ENCODE measurements at regions not wholly inside any gene's neighbourhood (a gene's known extent, or its start where the extent isn't known, plus 50 kb on each side); places are given as distances from the start of the nearest gene placed in this dataset.

DNA sequence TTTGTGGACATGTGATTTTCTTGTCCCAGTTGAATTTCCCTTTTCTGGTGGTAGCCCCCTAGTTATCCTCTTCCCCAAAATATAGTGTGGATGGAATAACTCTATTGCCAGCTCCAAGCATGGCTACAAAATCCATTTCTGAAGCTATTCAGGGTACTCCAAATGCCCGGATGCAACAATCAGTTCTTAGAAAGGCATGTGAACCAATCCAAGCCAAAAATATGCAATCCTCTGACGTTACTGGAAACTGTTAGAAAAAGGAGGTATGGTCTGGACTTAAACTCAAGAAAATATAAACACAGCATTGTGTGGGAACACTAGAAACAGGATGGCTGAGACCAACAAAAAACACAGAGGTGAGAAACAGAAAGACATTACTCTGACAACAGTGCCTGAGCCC lies 347.0 kb downstream of the GPAM start:
- no peak for DNase-seq

DNA sequence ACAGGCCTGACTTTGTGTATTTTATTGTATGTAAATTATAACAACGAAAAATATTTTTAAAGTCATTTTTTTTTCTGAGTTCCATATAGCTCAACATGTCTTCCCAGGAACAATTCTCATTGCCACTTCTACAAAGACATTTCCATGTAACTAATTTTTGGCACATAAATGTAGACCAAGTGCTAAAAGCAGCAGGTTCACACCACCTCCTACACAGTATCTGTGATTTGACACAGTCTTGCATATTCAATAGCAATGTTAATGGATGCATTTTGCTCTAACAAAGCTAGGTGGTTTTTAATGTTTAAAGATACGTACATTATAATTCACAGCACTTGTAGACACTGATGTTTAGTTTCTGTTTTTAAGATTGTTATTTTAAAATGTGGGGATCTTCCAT lies 346.5 kb downstream of the GPAM start:
- DNase-seq: no peak

DNA sequence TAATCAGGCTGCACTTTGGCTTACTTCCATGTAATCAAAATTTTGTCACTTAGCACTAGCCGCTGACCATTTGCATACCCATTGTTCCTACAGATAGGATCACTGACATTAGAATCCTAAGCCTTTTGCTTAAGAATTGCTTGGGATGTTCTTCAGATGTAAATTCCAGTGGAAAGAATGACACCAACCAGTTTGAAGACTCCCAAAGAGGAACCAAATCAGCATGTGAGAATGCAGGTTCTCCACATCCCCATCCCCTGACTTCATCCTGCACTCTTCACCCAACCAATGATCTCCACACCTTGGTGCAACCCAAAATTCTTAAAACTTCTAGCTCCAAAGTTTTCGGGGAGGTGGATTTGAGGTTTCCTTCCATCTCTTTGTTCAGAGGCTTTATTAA lies 345.6 kb downstream of the GPAM start:
- DNase-seq: no peak

DNA sequence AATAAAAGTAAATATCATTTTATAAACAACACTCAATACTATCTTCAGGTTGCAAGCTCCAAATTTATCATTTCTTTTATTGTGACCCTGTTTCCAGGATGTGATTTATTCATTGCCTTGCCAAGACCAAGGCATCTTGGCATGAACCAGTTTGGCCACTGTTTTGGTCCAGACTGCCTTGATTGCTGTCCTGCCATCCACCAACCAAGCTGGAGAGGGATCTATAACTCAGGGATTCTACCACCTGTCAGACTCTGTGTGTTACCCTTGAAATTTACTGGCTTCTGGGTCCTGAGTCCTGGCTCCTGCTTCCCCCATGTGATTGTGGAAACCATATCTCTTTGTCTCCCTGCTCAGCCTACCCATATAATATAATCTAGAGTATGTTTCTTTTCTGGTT lies 343.0 kb downstream of the GPAM start:
- DNase-seq: no peak

- no peak for DNase-seq
Observed at GRCh38 chr10:111852801-111853200, 330.8 kb downstream of the GPAM start.

DNA sequence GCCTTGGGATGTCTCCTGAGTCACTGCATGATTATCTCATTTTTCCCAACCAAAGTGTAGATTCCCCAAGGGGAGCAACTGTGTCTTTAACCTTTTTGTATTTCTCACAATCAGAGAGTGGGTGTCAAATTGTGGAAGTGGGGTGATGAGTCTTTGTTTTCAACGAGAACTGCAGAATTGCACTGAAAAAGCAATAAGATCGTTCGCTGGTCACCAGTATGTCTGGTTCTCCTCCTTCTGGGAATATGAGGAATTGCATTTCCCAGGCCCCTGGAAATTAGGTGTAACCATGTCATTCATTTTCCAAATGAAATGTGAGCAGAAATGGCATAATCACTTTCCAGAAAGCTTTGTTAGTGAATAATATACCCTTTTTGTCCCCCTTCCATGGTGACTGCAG lies 326.9 kb downstream of the GPAM start:
- no peak for DNase-seq

DNA sequence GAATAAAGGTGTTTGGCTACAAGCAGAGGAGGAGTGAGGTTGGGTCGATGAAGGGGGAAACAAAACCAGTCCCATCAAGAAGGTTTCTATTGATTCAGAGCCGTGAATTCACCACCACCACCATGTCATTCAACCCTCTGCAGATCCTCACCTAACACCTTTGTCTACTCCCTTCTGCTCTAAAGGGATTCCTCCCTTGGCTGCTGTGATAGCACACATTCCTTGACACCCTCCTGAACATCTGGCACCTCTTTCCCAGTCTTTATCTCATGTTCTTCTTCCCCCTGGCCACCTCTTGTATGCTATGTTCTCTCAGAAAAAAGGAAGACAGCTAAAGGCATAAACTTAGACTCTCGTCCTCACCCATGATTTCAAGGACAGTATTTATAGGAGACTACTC lies 318.0 kb downstream of the GPAM start:
- DNase-seq: no peak

GRCh38 chr10:111871458-111871857 lies 312.1 kb downstream of the GPAM start:
- no peak for DNase-seq

GRCh38 chr10:111872591-111872990 lies 311.0 kb downstream of the GPAM start:
- DNase-seq: no peak

DNA sequence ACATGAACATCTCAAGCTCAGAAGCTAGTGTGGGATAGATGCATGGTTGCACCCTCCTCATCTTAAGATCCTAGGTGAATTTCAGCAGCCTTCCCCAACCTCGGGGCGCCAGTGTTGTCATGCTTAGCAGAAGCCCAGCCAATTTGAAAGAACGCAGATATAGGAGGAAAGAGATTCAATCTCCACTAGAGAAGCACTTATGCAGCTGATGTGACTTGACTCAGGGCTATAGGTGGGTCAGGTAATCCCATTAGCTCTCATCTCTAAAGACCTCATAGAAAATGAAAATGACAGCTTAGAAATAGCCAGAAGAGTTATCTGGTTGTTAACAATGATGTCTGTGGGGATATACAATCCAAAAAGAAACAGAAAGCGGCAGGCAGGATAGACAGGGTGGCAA lies 310.5 kb downstream of the GPAM start:
- DNase-seq: no peak

DNA sequence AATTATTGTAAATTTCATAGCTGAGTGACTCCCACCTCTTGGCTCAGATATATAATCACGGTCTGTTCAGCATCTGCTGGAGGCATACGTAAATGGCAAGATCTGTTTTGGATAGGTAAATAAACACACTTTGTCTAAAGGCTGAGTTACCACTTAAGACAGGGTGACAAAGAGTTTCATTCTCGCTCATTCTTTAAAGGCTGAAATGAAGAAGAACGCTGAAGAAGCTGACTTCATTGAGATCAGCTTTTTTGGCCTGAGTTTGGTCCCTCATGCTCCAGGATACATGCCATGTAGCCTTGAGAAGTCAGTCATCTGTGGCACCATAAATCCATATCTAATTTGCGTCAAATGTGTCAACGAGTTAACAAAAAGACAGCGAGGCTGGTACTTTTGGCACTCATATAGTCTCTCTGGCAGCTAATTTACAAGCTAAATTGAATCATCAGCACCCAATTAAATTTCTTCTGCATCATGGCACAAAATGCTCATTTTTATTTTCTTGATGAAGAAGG lies 309.9 kb downstream of the GPAM start:
- DNase-seq: no peak

DNA sequence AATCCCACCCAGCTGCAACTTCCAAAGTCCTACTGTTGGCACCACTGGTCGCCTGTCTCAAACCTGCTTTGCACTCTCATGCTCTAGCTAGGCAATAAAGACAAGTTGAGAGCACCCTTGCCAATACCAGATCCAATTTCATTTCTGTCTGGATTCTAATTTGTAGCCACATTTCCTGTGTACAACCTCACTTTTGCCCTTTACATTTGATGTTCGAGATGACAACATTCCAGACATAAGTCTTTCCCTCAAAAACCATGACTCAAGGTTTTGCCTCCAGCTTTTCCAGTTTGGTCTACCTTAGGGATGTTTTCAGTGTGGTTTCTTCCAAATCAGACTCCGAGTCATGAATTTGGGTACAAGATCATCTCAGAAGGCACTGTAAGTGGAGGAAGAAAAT lies 309.0 kb downstream of the GPAM start:
- DNase-seq: no peak

DNA sequence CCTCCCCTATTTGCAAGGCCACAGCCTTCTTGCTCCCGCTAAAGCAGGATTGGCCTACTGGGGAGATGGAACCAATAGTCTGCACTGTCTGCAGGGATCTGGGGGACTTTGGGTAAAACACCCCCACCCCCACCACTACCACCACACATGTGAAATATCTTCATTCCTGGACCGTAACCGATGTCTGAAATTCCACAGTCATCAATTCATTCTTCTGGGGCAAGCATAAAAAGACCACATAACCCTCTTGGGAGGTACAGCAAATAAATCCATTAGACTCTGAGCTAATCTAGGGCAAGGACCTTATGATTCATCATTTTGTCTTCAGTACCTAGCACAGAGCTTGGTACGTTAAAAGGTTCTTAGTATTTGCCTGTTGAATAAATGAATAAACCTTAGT lies 307.8 kb downstream of the GPAM start:
- no peak for DNase-seq

DNA sequence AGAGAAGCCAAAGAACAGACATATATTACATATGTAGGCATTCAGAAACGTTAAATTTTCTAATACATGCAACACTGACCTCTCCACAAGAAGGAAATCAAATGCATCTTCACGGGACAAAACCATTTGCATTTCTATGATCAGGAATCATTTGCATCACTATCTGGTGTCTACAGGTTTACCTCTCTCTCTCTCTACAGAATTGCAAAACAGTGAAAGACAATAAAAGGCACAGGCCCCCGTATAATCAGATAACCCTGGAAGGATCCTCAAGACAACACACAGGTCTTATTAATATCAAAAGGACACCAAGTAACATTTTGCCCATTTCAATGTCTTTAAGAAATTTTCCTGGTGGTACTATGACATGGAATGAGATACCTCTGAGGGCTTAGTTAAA lies 306.3 kb downstream of the GPAM start:
- no peak for DNase-seq

GRCh38 chr10:111879969-111880368 lies 303.6 kb downstream of the GPAM start:
- no peak for DNase-seq

GRCh38 chr10:111885046-111885445 lies 298.5 kb downstream of the GPAM start:
- DNase-seq: no peak

DNA sequence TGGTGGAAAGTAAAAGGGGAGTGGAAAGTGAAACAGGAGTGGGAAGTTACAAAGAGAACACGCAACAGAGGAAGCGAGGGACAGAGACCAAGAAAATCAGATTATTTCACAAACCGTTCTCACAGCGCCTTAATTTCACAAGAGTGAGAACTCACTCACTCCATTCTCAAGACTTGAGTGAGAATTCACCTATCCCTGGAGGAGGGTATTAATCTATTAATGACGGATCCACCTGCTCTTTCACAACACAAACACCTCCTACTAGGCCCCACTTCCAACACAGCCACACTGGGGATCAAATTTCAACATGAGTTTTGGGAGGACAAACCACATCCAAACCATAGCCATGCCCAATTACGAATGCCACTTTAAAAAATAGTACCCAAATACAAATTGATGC lies 297.6 kb downstream of the GPAM start:
- no peak for DNase-seq

DNA sequence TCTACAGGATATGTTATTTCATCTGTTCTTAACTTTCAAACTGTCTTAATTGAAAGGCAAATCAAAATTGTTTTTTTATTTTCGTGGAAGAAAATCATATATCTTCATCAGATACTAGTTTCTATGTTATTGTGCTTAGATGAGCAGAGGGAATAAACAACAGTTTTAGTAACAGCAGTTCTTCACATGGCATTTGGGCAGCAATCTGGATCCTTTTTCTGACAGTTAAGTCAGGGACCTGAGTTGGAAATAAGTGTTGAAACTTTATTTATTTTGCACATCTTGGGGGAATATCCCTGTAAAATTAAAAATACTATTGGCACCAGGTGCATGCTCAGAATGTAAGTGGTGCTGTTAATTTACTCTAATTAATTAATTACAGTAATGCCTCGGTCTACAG lies 296.3 kb downstream of the GPAM start:
- DNase-seq: no peak

DNA sequence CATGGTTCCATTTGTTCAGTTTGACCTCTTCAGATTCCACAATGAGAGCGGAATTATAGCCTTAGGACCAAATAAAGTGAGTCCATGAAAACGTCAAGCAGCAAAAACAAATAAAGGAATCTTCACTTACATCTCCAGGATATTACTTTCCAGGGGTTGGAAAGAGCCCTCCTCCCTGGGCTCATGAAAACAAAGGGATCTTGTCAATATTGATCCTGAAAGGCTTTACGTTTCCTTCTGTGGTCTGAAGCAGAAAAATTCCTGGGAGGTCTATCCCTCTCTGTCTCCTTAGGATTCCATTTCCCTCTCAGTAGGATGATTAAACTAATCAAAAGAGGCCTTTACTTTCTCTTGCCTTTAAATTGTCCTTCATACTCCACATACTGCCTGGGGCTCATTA lies 293.5 kb downstream of the GPAM start:
- no peak for DNase-seq

GRCh38 chr10:111916011-111916410 lies 267.6 kb downstream of the GPAM start:
- DNase-seq: no peak

- DNase-seq: no peak
Observed at GRCh38 chr10:111921821-111922220, 261.7 kb downstream of the GPAM start.

DNA sequence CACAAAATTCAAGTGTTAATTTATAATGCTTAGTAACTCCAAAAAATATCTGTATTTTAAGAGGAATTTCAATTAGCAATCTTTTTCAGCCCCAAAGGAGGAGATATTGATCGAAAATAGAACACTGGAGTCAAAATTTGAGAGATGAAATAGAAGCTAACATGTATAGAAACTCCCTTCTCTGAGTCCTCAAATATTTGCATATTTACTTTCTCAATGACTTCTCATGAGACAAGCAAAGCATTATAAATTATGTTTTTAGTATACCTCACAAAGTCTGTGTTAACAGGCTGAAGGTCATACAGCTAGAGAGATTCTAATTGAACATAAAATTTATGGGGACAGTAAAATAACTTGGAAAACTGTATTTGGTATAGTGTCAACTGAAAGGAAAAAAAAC lies 260.5 kb downstream of the GPAM start:
- DNase-seq: no peak

- no peak for DNase-seq
Observed at GRCh38 chr10:111926286-111926685, 257.3 kb downstream of the GPAM start.

GRCh38 chr10:111933937-111934336 lies 249.6 kb downstream of the GPAM start:
- no peak for DNase-seq

GRCh38 chr10:111934931-111935330 lies 248.6 kb downstream of the GPAM start:
- no peak for DNase-seq

GRCh38 chr10:111936143-111936542 lies 247.4 kb downstream of the GPAM start:
- no peak for DNase-seq

Measured in femur (tissue), 1 donor.